D721Med (cell line): ENCODE measurements at regions not wholly inside any gene's neighbourhood (a gene's known extent, or its start where the extent isn't known, plus 50 kb on each side); places are given as distances from the start of the nearest gene placed in this dataset.

Experiments used
- DNase-seq: peaks from one replicate; pipeline ENCODE4 v3.0.0; 2011; ENCODE audit warnings: low spot score; ENCODE audit not compliant: insufficient read length
- FAIRE-seq: peaks from 2 replicates; lab custom pipeline; 2011; peaks lifted over from hg19 to GRCh38; lab: Jason Lieb, UNC
- TF ChIP-seq, protein P1 (sequence below): IDR thresholded peaks from 2 replicates; pipeline ENCODE4 v1.5.1; 2012; ENCODE audit warnings: mild to moderate bottlenecking, control low read depth; ENCODE audit not compliant: insufficient read depth; ENCODE audit errors: missing control alignments

GRCh38 chr7:13827716-13828115, 161.8 kb downstream of the ETV1 start:
- TF ChIP-seq, protein P1, sequence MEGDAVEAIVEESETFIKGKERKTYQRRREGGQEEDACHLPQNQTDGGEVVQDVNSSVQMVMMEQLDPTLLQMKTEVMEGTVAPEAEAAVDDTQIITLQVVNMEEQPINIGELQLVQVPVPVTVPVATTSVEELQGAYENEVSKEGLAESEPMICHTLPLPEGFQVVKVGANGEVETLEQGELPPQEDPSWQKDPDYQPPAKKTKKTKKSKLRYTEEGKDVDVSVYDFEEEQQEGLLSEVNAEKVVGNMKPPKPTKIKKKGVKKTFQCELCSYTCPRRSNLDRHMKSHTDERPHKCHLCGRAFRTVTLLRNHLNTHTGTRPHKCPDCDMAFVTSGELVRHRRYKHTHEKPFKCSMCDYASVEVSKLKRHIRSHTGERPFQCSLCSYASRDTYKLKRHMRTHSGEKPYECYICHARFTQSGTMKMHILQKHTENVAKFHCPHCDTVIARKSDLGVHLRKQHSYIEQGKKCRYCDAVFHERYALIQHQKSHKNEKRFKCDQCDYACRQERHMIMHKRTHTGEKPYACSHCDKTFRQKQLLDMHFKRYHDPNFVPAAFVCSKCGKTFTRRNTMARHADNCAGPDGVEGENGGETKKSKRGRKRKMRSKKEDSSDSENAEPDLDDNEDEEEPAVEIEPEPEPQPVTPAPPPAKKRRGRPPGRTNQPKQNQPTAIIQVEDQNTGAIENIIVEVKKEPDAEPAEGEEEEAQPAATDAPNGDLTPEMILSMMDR: no peak
- DNase-seq (no peak), FAIRE-seq (no peak)

GRCh38 chr7:13829231-13829630, 160.2 kb downstream of the ETV1 start:
- FAIRE-seq (peak; percentile 21), DNase-seq (no peak)
- TF ChIP-seq, protein P1: no peak

DNA sequence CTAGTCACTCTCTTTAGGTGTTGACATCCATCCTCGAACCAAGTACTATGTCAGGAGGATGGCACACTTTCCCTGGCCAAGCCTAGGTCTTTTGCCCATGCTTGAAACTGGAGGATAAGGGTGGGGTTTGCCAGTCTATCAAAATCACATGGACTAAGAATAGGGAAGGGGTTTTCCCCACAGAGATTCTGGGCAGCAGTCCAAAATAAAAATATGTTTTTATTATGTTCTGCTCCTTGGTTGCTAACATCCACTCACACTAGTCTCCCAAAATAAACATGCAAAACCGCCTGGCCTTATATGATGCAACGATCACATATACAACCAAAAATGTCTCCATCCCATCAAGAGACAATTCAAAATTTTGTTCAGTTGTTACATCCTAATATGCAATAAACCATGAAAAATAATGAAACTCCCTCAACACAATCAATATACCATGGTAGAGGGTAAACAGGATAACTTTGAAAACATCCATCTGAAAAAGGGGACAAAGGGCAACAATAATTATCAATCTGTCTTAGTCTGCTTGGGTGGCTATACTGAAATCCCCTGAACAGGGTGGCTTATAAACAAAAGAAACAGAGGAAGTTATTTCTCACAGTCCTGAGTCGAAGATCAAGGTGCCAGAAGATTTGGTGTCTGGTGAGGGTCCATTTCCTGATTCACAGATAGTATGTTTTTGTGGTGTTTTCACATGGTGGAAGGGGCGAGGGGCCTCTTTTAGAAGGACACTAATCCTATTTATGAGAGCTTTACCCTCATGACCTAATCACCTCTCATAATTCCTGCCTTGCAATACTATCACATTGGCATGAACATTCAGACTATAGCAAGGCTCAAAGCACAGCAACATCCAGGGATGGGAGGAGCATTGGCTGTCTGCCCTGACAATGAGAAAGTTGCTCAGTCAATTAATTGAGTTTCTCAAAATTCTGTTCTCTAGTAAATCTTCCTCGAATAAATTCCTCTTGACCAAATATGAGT, 159.3 kb downstream of the ETV1 start:
- DNase-seq (no peak), FAIRE-seq (no peak)
- TF ChIP-seq, protein P1: no peak

DNA sequence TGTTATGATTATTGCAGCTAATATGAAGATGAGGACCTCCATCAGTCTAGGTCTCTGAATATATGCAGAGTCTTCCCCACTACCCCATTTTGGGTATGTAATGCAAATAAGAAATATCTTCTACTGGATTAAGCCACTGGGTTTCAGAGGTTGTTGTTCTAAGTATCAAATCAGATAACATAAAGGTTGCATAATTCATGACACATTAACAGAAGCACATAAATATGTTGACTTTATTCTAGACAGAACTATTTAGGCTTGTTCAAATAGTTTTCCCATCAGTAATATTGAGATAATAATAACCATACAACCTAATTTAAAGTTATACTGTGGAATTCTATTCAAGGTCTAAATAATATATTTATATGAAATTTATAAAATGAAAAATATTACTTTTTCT, 157.1 kb downstream of the ETV1 start:
- DNase-seq (no peak), FAIRE-seq (no peak)
- TF ChIP-seq, protein P1: no peak

DNA sequence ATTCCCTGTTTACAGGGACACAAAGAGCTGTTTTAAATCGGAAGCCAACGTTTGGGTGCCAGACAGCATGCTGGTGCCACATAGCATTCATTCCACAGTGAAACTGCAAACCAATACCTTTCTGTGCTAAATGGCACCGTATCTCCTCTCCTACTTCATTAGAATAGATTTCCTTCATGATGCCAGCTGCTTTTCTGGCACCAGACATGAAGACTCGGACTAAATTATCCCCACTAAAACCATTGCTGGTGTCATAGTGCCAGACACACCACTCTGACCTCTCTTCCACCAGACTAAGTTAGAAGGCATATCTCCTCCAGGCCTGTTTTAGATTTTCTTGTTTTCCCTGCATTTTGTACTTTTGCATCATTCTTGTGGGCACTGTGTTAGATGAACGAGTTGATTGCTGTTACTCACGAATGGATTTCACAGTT, 155.1 kb downstream of the ETV1 start:
- TF ChIP-seq, protein P1: no peak
- FAIRE-seq (no peak), DNase-seq (no peak)

GRCh38 chr7:13835442-13835841, 154.0 kb downstream of the ETV1 start:
- TF ChIP-seq, protein P1: no peak
- FAIRE-seq: no peak

DNA sequence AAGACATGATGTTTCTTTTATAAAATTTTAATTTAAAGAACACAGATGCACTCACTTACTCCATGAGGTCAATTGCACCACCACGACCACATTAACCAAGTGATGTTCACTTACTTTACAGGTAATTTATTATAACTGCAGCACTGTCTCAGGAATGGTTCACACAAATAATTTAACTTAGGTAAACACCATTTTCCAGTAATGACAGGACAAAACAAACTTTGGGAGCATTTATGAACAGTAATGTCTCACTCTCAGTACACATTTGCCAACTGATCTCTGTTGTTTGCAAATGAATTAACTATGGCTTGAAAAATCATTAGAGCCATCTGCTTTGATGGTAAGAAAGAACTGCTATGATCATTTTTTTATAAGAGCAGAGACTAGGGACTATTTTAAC, 150.4 kb downstream of the ETV1 start:
- FAIRE-seq (no peak), DNase-seq (no peak)
- TF ChIP-seq, protein P1: no peak

More at GRCh38 chr7:13835442-13835841, 154.0 kb downstream of the ETV1 start:
- no peak for DNase-seq
